Right cardiac atrium (tissue), 5 donors: ENCODE measurements at regions not wholly inside any gene's neighbourhood (a gene's known extent, or its start where the extent isn't known, plus 50 kb on each side); places are given as distances from the start of the nearest gene placed in this dataset.

Experiments used
- ATAC-seq, 2 donors: fragments of 200-7000 bp; cut with Tn5 transposase; one replicate each; pipeline versions ENCODE4 v1.8.0 to v1.9.1; 2020; ENCODE audit warnings: moderate library complexity in 2 of 2, mild to moderate bottlenecking in 1 of 2
- DNase-seq, 3 donors: peaks; one replicate each; pipeline ENCODE4 v3.0.0-alpha.2; 2020
- H3K27ac ChIP-seq: one replicate; pipeline ENCODE4 v1.5.1; 2013; ENCODE audit warnings: mild to moderate bottlenecking, low read length, control low read depth, moderate library complexity
- H3K27me3 ChIP-seq: one replicate; pipeline ENCODE4 v1.6.1; 2013; ENCODE audit not compliant: control insufficient read depth, insufficient read depth
- H3K4me1 ChIP-seq: one replicate; pipeline ENCODE4 v1.6.1; 2013; ENCODE audit warnings: low read length; ENCODE audit not compliant: control insufficient read depth, insufficient read depth
- H3K4me3 ChIP-seq: one replicate; pipeline ENCODE4 v1.5.1; 2013; ENCODE audit warnings: low read length, control low read depth
- H3K9me3 ChIP-seq: one replicate; pipeline ENCODE4 v1.6.1; 2013; ENCODE audit warnings: low read length; ENCODE audit not compliant: control insufficient read depth
- WGBS: extraction: QIAGEN DNeasy Blood & Tissue Kit; methylation state at CpG from one replicate; pipeline ENCODE4 v1.1.7; 2013; 5-methylcytosine and 5-hydroxymethylcytosine counted together
- intact Hi-C, 4 donors: fragments of 100-400 bp; cut with DNase I; formaldehyde crosslinking; loops; one replicate each; pipeline versions ENCODE4 v1.11.0 to v1.14.0; 2022 to 2023
- donor health status: healthy with polysubstance abuse.
- donor health status: DM: no; HTN: yes; CAD: no.
- donor health status: DM: no; HTN: no; CAD: no.
- donor health status: DM: no; HTN: yes; CAD: no; lungs with severe emphysema.
- donor health status: DM: yes; HTN: yes; CAD: no.

DNA sequence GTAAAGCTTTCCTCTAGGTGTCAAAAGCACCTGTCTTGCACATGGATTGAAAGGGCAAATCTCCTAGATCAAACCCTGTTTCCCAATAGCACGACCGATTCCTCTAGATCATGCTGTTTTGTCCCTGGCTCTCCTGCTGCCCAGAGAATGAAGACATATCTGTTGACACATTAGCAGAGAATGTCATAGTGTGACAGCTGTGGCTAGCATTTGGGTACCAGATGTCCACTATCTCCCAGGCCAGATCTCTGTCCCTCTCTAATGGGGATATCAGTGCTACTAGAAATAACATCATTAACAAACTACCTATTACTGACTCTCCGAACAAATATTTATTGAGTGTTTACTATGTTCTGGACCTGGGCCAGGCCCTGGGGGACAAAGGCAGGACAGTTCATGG is 72.4 kb upstream of the ISX start:
- DNase-seq (no peak), ATAC-seq (no peak)
- H3K4me1 ChIP-seq = no peaks in the 10 kb centered on the region
- H3K9me3 ChIP-seq = no peaks in the 10 kb centered on the region
- H3K27me3 ChIP-seq = no peaks in the 10 kb centered on the region
- intact Hi-C loops = no loop called here
- 78% methylated on average over 3 of the region's 3 CpGs for WGBS
- no peak overlapping the region for H3K27ac ChIP-seq
- no peak overlapping the region for H3K4me3 ChIP-seq

DNA sequence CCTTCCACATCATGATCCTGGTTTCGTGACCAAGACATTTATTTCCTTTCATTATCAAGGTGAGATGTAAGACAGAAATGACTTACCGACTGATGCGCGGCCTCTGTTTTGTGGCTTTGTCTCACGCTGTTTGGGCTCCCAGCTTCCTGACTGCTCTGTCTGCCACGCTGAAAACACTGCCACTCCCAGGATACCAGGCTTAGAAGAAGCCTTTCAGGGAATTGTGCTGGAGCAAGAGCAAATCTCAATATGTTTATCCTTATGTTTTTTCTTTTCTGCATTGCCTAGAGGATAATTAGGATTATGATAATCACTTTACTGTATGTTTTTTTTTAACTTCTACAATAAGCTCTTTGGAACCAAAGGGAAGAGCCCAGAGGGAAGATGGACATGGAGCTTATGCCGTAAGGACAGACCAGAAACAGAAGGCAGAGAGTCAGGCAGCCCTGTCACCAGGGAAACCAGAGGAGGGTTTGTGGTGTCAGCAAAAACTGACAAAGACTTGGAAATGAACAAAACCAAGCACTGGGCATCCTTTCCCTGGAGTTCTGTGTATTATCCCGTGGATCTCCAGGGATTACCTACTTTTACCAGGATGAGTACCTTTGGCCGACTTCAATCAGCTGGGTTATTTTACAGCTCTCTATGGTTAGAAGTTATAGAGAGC is 68.2 kb upstream of the ISX start:
- no peak for DNase-seq
- Histone ChIP-seq H3K4me1 (no peaks in the 10 kb centered on the region), H3K27me3 (no peaks in the 10 kb centered on the region), H3K4me3 (no peak overlapping the region), H3K9me3 (no peaks in the 10 kb centered on the region), H3K27ac (no peak overlapping the region)
- ATAC-seq = no peak
- intact Hi-C loops = no loop called here
- WGBS = 77% methylated on average over 9 of the region's 9 CpGs

DNA sequence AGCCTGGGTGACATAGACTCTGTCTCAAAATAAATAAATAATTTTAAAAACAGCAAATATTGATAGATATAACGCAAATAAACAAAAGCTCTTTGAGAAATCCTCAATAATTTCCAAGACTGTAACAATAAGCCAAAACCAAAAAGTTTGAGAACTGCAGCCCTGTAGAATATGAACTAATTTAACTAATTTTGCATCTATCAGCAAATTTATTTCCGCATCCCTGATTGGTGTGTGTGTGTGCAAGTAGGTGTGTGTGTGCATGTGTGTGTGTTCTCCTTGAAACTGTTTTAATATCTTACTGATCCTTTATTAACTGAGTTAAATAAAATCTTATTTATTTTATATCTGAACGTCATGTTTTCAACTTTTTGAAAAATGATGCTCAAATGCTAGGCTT is 67.0 kb upstream of the ISX start:
- intact Hi-C loops = no loop called here
- Histone ChIP-seq H3K9me3 (no peaks in the 10 kb centered on the region), H3K27me3 (no peaks in the 10 kb centered on the region), H3K27ac (no peak overlapping the region), H3K4me1 (no peaks in the 10 kb centered on the region), H3K4me3 (no peak overlapping the region)
- ATAC-seq (no peak), DNase-seq (no peak)
- 76% methylated on average over 3 of the region's 3 CpGs for WGBS

DNA sequence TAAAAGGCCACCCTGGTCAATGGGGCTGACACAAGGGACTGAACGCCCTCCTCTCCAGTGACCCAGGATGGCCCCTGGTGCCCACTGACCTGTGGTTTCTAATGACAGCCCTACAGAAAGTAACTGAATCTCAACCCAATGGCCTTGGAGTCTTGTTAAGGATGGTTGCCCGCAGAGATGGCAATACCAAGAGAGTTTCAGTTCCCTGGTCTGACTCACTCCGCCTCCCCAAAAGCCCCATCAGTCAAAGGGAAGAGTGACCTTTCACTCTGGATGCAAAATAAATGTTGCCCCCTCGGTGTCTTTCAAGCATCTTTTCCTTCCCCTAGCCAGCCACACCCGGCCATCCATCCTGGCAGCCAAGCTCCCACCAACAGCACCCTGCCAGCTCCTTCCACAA is 57.7 kb upstream of the ISX start:
- intact Hi-C loops = no loop called here
- no peaks in the 10 kb centered on the region for H3K27me3 ChIP-seq
- H3K4me1 ChIP-seq = no peaks in the 10 kb centered on the region
- 80% methylated on average over 5 of the region's 5 CpGs for WGBS
- H3K9me3 ChIP-seq = no peaks in the 10 kb centered on the region
- H3K27ac ChIP-seq = no peak overlapping the region
- DNase-seq (no peak), ATAC-seq (no peak)
- H3K4me3 ChIP-seq = no peak overlapping the region

DNA sequence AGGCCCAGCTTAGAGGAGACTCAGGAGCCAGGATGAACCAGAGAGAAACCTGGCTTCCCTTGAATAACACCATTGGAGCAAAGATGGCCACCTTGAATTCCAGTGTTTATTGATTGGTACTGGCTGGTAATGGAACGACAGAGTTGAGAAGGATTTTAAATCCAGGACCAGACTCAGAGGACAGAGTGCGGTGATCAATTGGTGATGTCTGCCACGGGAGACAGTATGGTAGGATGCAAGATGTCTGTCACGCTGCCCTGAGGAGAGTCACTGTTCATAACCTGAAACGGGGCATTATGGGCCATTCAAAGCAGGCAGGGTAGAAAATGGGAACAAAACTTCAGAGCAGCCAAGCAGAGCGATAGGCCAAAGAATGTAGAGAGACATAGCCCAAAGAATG is 55.4 kb upstream of the ISX start:
- no peak for ATAC-seq
- intact Hi-C loops = no loop called here
- DNase-seq = no peak
- H3K4me1 ChIP-seq = no peaks in the 10 kb centered on the region
- no peaks in the 10 kb centered on the region for H3K27me3 ChIP-seq
- no peak overlapping the region for H3K27ac ChIP-seq
- H3K9me3 ChIP-seq = no peaks in the 10 kb centered on the region
- WGBS = 86% methylated on average over 6 of the region's 6 CpGs
- H3K4me3 ChIP-seq = no peak overlapping the region

DNA sequence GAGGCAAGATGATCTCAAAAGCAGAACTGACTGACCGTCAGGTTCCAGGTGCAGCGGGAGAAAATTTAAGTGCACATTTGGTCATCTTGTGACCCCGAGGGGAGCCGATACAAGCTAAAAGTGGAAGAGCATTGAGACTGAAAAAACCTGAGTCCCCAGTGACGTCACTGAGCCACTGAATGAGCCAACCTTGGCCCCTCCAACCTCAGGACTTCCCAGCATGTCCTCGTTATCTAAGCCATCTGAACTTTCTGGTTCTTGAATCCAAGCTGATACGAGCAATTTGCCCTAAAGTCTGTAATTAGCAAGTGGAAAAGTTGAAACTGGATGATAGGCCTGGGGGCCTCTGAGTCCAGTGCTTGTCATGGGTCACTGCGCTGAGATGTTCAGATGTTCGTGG is 51.1 kb upstream of the ISX start:
- H3K27me3 ChIP-seq = no peaks in the 10 kb centered on the region
- no peak for ATAC-seq
- intact Hi-C loops = no loop called here

More for the DNA sequence above, 51.1 kb upstream of the ISX start:
- H3K4me3 ChIP-seq = no peak overlapping the region
- H3K4me1 ChIP-seq = no peaks in the 10 kb centered on the region
- no peak for DNase-seq
- WGBS = 84% methylated on average over 9 of the region's 9 CpGs
- H3K27ac ChIP-seq = no peak overlapping the region
- H3K9me3 ChIP-seq = no peaks in the 10 kb centered on the region
